NCI-H2227 (cell line): ENCODE measurements at regions not wholly inside any gene's neighbourhood (a gene's known extent, or its start where the extent isn't known, plus 50 kb on each side); places are given as distances from the start of the nearest gene placed in this dataset.

ENCODE experiments used
- DNase-seq: peaks from one replicate; lab custom pipeline; 2025; ENCODE audit not compliant: unreplicated experiment; lab: John Stamatoyannopoulos, UW

DNA sequence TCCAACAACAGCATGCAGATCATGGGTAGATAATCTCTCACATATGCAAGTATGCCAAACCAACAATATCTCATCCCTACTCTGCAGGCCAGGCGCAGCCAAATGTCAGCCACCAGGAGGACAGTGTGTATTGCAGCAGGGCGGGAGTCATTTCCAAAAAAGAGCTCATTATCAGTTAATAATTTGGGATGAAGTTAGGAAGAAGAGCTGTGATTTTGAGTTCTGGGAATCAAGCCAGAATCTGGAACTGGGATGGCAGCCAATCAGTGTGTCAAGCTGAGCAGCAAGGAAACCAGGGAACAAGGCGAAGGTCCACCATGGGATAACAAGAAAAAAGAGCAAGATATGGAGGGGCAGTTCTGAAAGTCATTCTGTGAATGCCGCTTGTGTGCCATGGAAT lies 88.2 kb upstream of the CAMK2D start:
- DNase-seq, result no peak

DNA sequence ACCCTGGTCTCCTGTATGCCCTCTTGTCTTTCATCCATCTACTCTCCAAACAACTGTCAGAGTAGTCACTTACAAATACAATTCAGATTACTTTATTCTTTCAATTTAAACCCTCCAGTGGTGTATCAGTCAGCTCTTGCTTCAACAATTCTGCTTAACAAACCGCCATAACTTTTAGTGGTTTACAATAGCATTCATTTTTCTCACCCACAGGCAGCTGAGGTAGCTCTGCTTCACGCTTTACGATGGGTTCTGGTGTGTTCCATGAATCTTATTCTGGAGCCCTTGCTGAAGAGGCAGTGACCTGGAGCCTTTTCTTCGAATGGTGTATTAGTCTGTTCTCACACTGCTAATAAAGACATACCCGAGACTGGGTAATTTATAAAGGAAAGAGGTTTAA lies 86.2 kb upstream of the CAMK2D start:
- no peak for DNase-seq

DNA sequence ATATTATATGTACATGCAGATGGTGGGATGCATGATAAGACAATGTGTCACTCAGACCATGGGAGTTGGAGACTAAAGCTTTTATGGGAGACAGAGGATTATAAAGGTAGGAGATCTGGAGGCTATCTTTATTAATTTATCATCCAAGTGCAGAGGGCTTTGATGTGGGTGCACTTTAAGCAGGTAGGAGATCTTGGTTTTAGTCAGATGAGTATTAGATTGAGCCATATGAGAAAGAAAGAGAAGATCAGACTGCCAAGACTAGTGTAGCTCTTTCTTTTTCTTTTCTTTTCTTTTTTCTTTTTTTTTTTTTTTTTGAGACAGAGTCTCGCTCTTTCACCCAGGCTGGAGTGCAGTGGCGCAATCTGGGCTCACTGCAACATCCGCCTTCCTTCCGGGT lies 84.9 kb upstream of the CAMK2D start:
- no peak for DNase-seq

DNA sequence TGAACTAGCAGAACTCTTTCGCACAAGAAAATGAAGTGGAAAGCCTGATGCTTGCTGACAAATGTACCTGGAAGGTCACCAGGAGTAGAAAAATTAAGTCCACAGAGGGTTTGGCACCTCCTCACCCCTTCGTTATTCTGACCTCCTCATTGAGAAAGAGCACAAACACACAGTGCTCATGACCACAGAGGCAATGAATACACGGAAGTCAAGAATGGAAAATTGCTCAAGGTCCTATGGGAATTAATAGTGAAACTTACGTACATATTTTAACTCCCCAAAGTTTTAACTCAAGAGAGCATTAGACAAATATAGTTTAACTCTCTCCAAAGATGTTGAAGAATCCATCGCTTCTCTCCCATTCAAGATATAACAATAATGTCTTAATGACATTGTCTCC lies 83.6 kb upstream of the CAMK2D start:
- no peak for DNase-seq

DNA sequence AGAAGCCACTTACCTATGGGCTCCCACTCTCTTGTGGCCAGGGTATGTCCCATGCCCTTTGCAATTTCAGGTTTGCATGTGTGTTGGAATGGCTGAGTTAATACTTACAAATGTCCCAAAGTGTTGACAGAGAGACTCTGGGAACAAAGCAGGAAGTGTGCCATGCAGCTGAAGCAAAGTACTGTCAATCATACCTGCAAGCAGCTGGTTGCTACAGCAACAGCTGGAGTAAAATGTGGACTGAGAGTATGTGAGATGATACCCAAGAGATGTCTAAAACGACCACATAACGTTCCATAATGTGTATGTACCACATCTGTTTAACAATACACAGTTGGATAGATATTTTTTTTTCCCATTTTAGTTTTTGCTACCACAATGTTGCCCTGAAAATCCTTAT lies 82.8 kb upstream of the CAMK2D start:
- no peak for DNase-seq

DNA sequence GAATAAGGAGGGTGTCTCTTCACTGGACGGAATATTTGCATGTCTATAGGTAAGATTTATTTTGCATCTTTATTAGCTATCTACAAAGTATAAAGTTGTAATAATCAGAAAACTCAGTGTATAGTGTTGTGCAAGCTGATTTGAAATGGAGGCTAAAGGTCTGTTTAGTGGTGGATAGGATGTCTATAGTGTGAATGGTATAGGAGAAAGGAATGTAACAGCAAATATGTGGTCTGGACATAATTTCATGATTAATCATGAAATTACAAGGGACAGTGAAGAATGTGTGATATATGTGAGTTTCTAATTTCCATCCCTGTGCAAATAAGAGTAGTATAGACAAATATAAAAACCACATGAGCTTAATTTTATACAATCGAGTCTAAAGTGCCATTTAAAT lies 79.3 kb upstream of the CAMK2D start:
- no peak for DNase-seq

DNA sequence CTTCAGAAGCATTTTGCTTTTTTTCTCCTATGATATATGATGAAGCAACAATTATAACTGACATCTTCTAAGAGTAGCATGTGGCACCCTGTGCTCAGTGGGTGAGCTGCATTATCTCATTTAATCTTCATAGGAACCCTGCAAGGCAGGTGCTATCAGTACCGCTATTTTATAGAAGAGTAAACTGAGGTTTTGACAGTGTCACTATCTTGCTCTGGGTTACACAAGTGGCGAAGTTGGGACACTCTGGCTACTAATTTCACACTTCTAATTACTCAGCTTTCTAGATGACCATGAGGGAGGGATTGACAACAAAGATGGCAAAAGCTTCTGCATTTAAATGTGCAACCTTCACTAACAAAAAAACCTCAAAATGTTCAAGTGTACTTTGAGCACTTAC lies 76.9 kb upstream of the CAMK2D start:
- no peak for DNase-seq

DNA sequence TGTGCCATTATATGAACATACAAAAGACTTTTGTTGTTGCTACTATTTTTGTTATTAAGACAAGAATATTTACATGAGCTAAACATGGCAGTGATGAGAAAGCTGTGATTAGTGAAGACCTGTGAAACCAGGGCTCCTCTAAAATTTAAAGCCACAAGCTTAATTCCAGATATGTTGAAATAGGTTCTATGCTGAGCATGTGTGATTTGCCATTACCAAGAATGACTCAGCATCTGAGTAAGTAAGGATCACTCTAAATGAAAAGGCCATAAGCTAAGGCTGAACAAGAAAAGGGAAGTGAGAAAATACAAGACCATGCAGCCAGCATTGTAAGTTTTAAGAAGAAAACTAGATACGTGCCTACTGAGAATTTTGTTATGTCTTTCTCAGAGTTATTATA lies 75.9 kb upstream of the CAMK2D start:
- DNase-seq, result peak; percentile 13

DNA sequence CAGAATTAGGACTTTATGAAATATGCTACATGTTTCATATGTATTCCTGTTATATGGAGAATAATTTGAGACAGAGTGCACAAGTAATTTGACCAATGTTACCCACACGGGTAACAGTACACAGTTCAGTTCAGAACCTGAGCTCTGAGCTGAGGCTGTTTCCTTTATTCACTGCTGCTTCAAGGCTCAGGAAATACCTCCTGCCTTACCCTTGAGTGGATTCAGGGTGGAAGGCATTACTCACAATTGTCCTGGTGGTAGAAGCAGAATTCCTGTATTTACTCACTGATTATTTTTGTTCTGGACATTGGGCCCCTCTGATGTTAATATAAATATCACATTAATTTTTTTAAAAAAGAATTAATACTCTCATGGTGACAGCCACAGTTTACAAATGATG lies 73.5 kb upstream of the CAMK2D start:
- DNase-seq, result no peak

DNA sequence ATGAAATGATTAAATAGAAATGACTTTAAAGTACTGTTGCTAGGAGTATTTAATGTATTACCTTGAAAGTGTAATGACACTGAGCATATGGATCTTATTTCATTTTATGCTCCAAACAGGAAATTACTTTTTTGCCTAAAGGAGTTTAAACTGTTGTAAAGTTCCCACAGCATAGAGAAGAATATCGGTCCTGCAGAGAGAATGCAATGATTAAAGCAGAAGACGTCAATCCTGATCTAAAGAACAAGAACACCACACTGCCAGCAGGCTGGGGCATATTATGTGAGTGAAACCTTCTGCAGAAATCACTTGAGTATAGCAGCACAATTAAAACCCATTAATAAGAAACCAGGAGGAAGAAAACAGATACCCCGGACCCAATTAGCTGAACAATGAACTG lies 72.8 kb upstream of the CAMK2D start:
- DNase-seq, result no peak

DNA sequence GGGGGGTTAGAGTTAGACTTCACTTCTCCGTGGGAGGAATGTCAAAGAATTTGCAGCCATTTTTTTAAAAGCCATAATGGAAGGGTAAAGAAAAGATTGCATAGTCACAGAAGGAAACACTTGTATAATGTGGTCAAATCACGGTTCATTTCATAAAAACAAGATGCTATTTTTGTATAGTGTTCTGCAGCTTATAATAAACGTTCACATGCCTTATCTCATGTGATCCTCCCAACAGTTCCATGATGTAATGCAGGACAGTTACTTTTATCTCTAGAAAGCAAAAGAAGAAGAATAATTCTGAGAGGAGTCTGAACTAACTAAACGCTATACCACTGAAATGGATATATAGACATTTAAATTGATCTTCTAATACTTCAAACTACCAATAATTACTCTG lies 71.3 kb upstream of the CAMK2D start:
- no peak for DNase-seq

DNA sequence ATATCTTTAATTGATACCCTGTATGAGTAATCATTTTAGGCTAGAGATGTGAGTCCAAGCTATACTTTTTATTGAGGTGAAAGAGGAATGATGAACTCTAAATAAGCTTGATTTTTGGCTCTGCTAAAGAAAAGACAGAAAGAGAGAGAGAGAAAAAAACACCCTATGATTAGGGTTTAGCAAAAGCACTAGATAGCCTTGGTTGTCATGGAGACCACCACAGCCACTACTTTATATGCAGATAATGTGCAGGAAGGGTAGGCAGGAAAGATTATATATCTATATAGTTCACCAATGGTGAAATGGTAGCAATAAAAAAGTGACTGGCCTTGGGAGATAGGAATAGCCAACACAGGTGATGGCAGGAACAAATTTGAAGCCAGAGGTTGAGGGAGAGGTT lies 69.9 kb upstream of the CAMK2D start:
- peak; percentile 47 for DNase-seq

DNA sequence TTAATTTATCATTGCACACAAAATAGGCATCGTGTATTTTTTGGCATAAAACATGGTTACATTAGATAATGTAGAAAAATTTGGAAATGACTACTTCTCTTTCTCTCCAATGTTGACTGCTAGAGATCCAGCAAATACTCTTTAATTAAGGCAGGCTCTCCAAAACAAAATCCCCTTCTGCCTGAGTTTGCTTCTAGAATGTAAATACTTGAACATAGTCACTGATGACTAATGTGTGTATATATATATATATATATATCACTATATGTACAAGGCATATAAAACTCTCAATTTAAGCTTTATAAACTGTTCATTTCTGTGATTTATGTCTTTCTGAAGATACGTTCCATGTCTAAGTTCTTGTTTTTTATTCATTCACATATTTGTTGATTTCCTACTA lies 67.2 kb upstream of the CAMK2D start:
- no peak for DNase-seq

DNA sequence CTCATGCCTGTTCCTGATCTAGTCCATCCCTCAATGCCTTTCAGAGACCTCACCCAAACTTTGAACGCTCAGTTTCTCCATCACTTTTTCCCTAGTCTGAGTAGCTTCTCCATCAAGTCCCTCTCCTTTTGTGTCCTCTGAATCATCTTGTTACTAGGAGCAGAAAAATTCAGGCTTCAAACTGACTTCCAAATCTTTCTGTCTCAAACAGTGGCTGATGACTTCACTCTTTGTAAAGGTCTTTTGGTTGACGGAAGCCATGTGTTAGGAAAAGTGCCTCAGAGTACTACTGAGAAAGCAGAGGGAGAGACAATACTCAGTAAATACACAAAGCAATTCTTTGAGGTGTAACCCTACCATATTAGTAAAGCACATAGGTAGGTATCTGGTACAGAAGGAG lies 65.7 kb upstream of the CAMK2D start:
- DNase-seq, result no peak

DNA sequence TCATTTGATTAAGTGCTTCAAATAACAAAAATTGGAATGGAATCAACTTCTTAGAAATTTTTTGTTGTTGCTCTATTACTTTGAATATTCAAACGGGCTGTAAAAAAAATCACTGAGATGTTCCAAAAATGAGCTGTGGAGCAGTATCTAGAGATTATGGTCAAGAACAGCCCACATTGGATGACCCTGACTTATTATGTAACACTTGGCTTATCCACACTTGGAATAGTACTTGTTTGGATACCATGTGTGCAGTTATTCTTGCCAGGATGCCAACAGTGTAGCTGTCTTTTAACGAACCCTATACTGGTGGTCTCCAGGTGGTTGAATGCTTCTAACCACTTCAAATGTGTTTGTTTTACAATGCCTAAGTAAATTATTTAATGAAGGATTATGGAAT lies 64.9 kb upstream of the CAMK2D start:
- DNase-seq, result no peak

DNA sequence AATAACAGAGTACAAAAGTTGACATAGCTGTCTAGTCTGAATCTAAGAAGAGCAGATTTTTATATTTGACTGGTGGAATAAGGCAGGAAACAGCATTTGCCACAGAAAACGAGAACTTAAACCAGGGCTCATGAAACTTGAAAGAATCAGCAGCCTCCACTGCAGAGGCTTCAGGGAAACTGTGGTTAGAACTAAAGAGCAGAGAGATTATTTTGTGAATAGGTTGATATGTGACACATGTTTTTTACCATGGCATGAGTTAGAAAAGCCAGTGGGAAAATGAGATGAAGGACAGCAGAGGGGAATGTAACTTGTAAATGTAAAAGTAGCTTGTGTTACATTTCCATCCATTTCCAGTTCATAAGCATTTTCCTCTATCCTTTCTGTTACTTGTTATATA lies 63.7 kb upstream of the CAMK2D start:
- DNase-seq, result no peak

DNA sequence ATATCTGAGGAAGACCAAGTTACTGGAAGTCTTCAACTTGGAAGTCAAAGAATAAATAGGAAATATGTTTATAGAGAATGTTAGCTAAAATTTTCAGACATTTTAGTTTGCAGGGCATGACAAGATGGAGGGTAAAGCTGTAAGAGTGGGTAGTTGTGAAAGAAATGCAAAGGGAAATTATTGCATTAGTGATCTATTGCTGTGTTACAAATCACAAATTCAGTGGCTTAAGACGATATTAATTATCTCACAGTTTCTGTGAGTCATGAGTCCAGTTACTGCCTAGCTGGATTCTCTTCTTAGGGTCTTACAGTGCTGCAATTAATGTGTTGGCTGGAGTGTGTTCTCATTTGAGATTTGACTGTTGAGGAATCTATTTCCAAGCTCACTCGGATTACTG lies 62.9 kb upstream of the CAMK2D start:
- DNase-seq, result no peak

DNA sequence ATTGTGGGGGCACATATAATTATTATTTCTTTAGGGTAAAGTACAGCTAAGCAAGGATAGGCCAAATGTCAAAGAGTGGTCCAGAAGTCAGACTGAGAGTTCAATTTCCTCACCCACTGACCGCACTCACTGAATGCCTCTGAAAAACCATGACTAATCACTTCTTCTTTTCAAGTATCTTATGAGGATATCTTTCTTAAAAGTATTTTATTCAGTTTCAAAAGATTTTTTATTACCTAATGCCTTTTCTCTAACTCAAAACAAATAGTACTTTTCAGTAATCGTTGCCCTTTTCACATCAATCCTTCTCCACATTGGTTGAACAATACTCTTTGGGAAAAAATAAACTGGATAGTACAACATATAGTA lies 61.7 kb upstream of the CAMK2D start:
- no peak for DNase-seq

DNA sequence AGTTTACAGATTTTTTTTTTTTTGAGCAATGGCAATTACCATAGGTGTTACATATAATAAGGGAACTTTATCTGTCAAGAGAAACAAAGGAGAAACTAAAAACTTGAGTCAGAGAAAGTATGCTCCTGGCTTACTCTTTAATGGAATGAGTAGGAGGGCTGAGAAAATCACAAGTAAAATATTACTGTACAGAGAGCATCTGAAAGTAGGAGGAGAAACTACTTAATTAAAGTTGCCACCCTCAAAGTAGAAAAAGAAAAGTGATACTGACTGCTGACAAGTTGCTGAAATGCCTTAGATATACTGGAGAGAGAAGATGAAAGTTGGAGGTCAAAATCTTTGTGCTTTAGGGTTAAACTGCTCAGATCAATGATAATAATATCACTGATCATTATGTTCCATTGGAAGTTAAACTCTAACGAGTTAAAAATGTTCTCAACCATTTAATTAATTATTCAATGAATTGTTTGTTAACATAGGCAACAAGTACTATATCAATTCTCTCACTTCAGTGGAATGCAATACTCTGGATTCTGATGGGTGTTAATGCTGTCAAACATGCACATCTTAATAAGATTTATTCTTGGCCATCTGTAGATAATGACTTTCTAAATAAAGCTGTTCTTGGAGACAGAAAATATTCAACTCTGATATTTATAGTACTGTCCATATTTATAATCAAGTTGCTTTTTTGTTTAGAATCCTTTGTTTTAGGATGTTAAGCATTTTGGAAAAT lies 61.2 kb upstream of the CAMK2D start:
- no peak for DNase-seq

DNA sequence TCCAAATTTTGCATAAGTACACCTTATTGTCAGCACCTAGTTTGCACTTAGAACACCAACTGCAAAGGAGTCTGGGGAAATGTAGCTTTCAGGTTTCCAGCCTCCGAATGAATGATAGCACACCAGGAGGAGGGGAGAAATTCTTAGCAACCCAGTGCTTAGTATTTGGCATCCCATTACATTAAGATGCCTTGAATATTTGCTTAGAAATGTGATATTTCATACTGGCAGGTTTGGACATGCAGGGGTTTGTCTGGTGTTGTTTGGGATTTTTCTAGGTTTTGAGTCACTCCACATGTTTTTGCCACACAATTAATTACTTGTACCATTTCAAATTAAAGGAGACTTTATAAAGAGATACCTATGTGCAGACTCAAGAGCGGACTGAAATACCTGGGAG lies 60.3 kb upstream of the CAMK2D start:
- DNase-seq, result no peak

DNA sequence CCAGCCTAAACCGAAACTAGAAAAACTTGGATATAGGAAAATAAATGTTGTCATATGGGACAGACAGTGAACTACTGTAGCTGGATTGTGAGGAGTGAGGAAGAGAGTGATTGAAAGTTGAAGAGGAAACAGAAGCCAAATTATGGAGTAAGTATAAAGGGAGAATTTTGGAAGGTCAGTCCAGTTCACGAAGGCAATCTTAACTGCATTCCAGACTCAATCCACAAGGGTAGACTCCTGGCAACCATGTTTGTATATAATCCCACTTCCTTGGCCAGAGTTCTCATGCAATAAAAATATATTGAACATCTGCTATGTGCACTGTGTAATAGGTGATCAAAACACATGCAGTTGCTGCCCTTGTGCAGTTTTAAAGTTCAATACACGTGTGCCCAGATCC lies 58.6 kb upstream of the CAMK2D start:
- DNase-seq, result no peak

DNA sequence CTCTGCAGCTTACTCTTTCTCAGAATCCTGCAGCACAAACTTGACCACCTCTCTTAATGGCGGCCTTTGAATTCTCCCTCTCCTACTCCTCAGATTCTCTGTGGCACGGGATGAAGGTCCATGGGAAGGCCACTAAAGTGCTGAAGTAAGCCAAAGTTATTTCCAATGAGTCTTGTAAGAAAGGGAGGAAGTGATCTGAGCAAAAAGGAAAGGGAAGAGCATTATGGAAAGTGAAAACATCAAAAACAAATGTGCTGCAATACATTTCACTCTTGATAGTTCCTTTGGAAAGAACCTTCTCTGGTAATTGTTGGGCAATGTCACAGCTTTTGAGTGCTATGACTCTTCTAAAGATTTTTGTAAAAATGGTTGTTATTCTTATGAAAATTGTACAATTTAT lies 54.3 kb upstream of the CAMK2D start:
- no peak for DNase-seq

DNA sequence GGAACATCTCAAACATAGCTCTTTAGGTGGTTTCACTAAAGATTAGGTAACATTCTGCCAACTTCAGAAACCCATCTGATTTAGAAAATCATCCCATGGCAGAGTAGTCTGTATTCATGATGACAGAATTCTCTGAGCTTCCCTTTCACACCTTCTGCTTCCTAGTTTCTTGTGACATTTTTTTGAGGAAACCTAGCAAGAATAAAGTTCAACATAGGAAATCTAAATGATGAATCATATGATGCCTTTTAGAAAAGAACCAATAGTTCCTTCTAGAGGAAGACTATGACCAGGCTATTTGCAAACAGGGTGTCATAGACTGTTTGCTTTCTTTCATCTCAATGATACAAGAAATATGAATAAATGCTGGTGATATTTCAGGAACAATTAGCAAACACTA lies 49.8 kb upstream of the CAMK2D start:
- DNase-seq, result no peak
